B cell (primary cell): ENCODE measurements at regions not wholly inside any gene's neighbourhood (a gene's known extent, or its start where the extent isn't known, plus 50 kb on each side); places are given as distances from the start of the nearest gene placed in this dataset.

ENCODE experiments used
- ATAC-seq: fragments of 200-7000 bp; cut with Tn5 transposase; one replicate; pipeline ENCODE4 v1.10.0; 2021; ENCODE audit warnings: low read depth, mild to moderate bottlenecking, moderate number of reproducible peaks, moderate library complexity
- CTCF ChIA-PET: fragments of 350-600 bp; sonication (Branson Sonifier 250); formaldehyde crosslinking; loops from one replicate; lab custom pipeline; 2021; ENCODE audit warnings: antibody characterized with exemption, inconsistent platforms; lab: Charles Lee
- POLR2A ChIA-PET: fragments of 350-600 bp; sonication (Branson Sonifier 250); formaldehyde crosslinking; loops from one replicate; lab custom pipeline; 2021; ENCODE audit warnings: antibody characterized with exemption; lab: Charles Lee
- DNase-seq: peaks from one replicate; pipeline ENCODE4 v3.0.0; 2013
- H2AFZ ChIP-seq: 2 replicates; pipeline ENCODE4 v1.6.1; 2012; ENCODE audit warnings: mild to moderate bottlenecking, low read depth, low read length; ENCODE audit not compliant: insufficient read depth, poor library complexity, severe bottlenecking
- H3K27ac ChIP-seq, 2 donors: 1 replicate in 1 of 2; 2 replicates in 1 of 2; pipeline ENCODE4 v1.5.1; 2012 to 2013; ENCODE audit warnings: low read length in 2 of 2, mild to moderate bottlenecking in 2 of 2, moderate library complexity in 1 of 2
- H3K27me3 ChIP-seq, 4 experiments: fragments of 200-600 bp in 1 of 4; sonication (generic) in 1 of 4; replicated peaks in 1 of 4; 1 replicate in 2 of 4; 2 replicates in 2 of 4; pipeline versions ENCODE4 v1.6.1 to v1.7.0; 2013 to 2016; ENCODE audit warnings: low read length in 3 of 4, mild to moderate bottlenecking in 2 of 4, mixed read lengths in 1 of 4, moderate library complexity in 1 of 4; ENCODE audit not compliant: insufficient read depth in 4 of 4, control insufficient read depth in 3 of 4; ENCODE audit errors: control extremely low read depth in 1 of 4
- H3K36me3 ChIP-seq, 2 experiments: replicated peaks in 1 of 2; 1 replicate in 1 of 2; 2 replicates in 1 of 2; pipeline versions ENCODE4 v1.6.1 to v1.7.1; 2013; ENCODE audit warnings: low read length in 1 of 2; ENCODE audit not compliant: insufficient read depth in 2 of 2, control insufficient read depth in 1 of 2; ENCODE audit errors: control extremely low read depth in 1 of 2, extremely low read depth in 1 of 2
- H3K4me1 ChIP-seq, 2 donors: fragments of 200-600 bp in 1 of 2; sonication (generic) in 1 of 2; 1 replicate in 1 of 2; 2 replicates in 1 of 2; pipeline versions ENCODE4 v1.5.1 to v1.6.1; 2013 to 2017; ENCODE audit warnings: low read length in 2 of 2; ENCODE audit not compliant: control insufficient read depth in 2 of 2, insufficient read depth in 2 of 2
- H3K4me2 ChIP-seq: replicated peaks from 2 replicates; pipeline ENCODE3; 2012; ENCODE audit warnings: mild to moderate bottlenecking, low read depth, low read length; ENCODE audit not compliant: poor library complexity, severe bottlenecking
- H3K4me3 ChIP-seq, 5 experiments: fragments of 200-600 bp in 1 of 5; sonication (generic) in 1 of 5; 1 replicate in 3 of 5; 2 replicates in 2 of 5; pipeline versions ENCODE4 v1.5.1 to v1.7.0; 2011 to 2016; ENCODE audit warnings: low read length in 4 of 5, mild to moderate bottlenecking in 4 of 5, low read depth in 2 of 5, control low read depth in 1 of 5, moderate library complexity in 1 of 5; ENCODE audit not compliant: insufficient read depth in 1 of 5; ENCODE audit errors: control extremely low read depth in 1 of 5, extremely low read depth in 1 of 5
- H3K79me2 ChIP-seq: fragments of 200-600 bp; sonication (generic); one replicate; pipeline ENCODE4 v1.6.0; 2016; ENCODE audit warnings: low read length; ENCODE audit not compliant: control insufficient read depth, insufficient read depth
- H3K9ac ChIP-seq: fragments of 200-600 bp; sonication (generic); 2 replicates; pipeline ENCODE4 v1.6.1; 2017; ENCODE audit warnings: mild to moderate bottlenecking, low read length, moderate library complexity
- H3K9me3 ChIP-seq, 3 donors: one replicate each; pipeline versions ENCODE4 v1.6.1 to v1.7.1; 2013; ENCODE audit warnings: low read length in 2 of 3; ENCODE audit not compliant: control insufficient read depth in 2 of 3, insufficient read depth in 1 of 3; ENCODE audit errors: control extremely low read depth in 1 of 3
- H4K20me1 ChIP-seq: 2 replicates; pipeline ENCODE4 v1.6.0; 2012; ENCODE audit warnings: mild to moderate bottlenecking, low read length; ENCODE audit not compliant: insufficient read depth, control insufficient read depth, poor library complexity, severe bottlenecking
- H3K27ac Mint-ChIP-seq: one replicate; pipeline ENCODE4 v1.8.0; 2021; ENCODE audit warnings: mixed read lengths
- H3K27me3 Mint-ChIP-seq: one replicate; pipeline ENCODE4 v1.8.0; 2021; ENCODE audit warnings: mixed read lengths
- H3K4me1 Mint-ChIP-seq: one replicate; pipeline ENCODE4 v1.8.0; 2021; ENCODE audit warnings: mixed read lengths
- H3K4me3 Mint-ChIP-seq: one replicate; pipeline ENCODE4 v1.8.0; 2021; ENCODE audit warnings: mixed read lengths
- H3K9me3 Mint-ChIP-seq: one replicate; pipeline ENCODE4 v1.8.0; 2022; ENCODE audit warnings: mixed read lengths; ENCODE audit not compliant: insufficient read depth
- CTCF ChIP-seq: fragments of 200-600 bp; IDR thresholded peaks from one replicate; pipeline ENCODE4 v1.8.0; 2022; ENCODE audit warnings: antibody characterized with exemption, mild to moderate bottlenecking
- EZH2 ChIP-seq: IDR thresholded peaks from 2 replicates; pipeline ENCODE4 v1.6.1; 2012; ENCODE audit warnings: borderline replicate concordance, low read depth, mild to moderate bottlenecking, moderate library complexity, low read length; ENCODE audit not compliant: insufficient read depth, poor library complexity, severe bottlenecking
- WGBS: methylation state at CpG from one replicate; pipeline ENCODE4 v1.1.5; 2013; ENCODE audit warnings: missing lambda C conversion rate; ENCODE audit not compliant: insufficient coverage; 5-methylcytosine and 5-hydroxymethylcytosine counted together
- intact Hi-C: fragments of 100-400 bp; cut with micrococcal nuclease; formaldehyde crosslinking; loops from one replicate; pipeline ENCODE4 v1.10.0; 2022

DNA sequence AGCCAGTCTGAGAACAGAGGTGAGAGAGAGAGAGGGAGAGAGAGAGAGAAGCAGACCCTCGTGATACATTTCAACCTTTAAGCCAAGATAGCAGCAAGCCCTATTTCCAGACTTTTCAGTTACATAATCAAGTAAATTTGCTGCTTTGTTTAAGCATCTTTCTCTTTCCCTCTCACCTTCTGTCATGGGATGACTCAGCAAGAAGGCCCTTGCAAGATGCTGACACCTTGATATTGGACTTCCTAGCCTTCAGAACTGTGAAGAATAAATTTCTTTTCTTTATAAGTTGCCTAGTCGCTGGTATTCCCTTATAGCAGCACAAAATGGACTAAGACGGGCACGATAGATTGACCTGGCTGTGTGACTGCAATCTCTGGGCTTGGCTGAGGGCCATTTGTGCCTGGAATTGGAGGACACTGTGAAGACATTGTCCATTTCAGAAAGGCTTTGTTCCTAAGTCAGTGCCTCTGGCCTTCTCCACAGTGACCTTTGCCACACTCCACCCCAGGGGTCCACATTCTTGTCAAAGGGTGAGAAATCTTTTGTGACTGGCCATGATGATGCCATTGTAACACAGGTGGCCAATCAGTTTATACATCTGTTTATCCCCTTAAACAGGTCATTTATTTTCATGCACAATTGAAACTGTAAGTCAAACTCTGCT is 51.3 kb upstream of the ITSN2 start:
- Mint-ChIP-seq H3K9me3 (no peaks in the 10 kb centered on the region), H3K27me3 (peaks cover 13% of the 10 kb centered on the region), H3K27ac (no peak overlapping the region), H3K4me3 (no peak overlapping the region), H3K4me1 (no peaks in the 10 kb centered on the region)
- ChIA-PET POLR2A (no interaction called here), CTCF (interaction anchor here (1.4 to 5.1 kb wide), 8 partner anchors 10 to 718 kb away, joined by 5 to 267 read pairs (median 10); no protein-coding TSS in a partner anchor)
- Histone ChIP-seq H3K36me3 (no peaks in the 10 kb centered on the region), H3K9ac (no peak overlapping the region), H3K4me1 (no peaks in the 10 kb centered on the region), H3K27ac (no peak overlapping the region), H2AFZ (no peak overlapping the region), H3K4me2 (no peak overlapping the region), H3K9me3 (no peaks in the 10 kb centered on the region), H3K27me3 (peaks cover 0 to 5% (median 3%) of the 10 kb centered on the region in 4 experiments), H4K20me1 (no peaks in the 10 kb centered on the region), H3K79me2 (no peaks in the 10 kb centered on the region), H3K4me3 (no peak overlapping the region)
- DNase-seq (no peak), ATAC-seq (no peak)
- TF ChIP-seq CTCF = no peak
- no peak for TF ChIP-seq EZH2
- WGBS = 100% methylated on average over 2 of the region's 4 CpGs
- intact Hi-C loops = loop anchor here (2.0 to 5.0 kb wide), 3 partner anchors 516 to 1156 kb away; no protein-coding TSS in a partner anchor

DNA sequence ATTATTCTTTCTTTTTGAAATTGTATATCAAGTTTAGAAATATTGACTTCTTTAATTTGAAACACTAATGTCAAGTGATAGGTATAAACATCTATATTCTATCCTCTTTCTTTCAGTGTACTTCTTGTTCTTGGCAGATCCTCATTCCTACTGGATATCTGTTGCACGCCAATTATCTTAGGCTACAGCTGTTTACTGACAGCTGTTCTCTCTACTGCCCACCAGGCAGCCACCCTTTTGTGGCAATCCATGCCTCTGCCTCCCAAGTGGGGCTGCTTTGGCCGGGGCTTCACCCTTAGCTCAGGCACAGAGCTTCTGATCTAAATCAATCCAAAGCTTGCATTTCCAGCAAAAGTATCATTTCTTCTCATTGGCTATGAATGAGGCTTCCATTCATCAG is 50.6 kb upstream of the ITSN2 start:
- no peak overlapping the region for H2AFZ ChIP-seq
- ChIA-PET POLR2A (no interaction called here), CTCF (interaction anchor here (0.6 to 5.1 kb wide), 18 partner anchors 8 to 1255 kb away, joined by 3 to 267 read pairs (median 4); partner anchors contain the start of genes CENPO and PTRHD1)
- no peak overlapping the region for H3K4me2 ChIP-seq
- no peaks in the 10 kb centered on the region for H4K20me1 ChIP-seq
- H3K79me2 ChIP-seq = no peaks in the 10 kb centered on the region
- no peaks in the 10 kb centered on the region for H3K9me3 ChIP-seq
- Mint-ChIP-seq H3K9me3 (no peaks in the 10 kb centered on the region), H3K4me1 (no peaks in the 10 kb centered on the region), H3K27ac (no peak overlapping the region), H3K4me3 (no peak overlapping the region), H3K27me3 (peaks cover 15% of the 10 kb centered on the region)
- no peaks in the 10 kb centered on the region for H3K36me3 ChIP-seq
- H3K4me1 ChIP-seq = no peaks in the 10 kb centered on the region
- no peak for DNase-seq
- no peak overlapping the region for H3K27ac ChIP-seq
- no peak overlapping the region for H3K9ac ChIP-seq
- intact Hi-C loops = loop anchor here (1.0 to 5.0 kb wide), 4 partner anchors 516 to 1156 kb away; no protein-coding TSS in a partner anchor
- ATAC-seq = no peak
- no peak overlapping the region for H3K4me3 ChIP-seq
- H3K27me3 ChIP-seq = peaks cover 0 to 5% (median 3%) of the 10 kb centered on the region in 4 experiments
- 86% methylated on average over 1 of the region's 2 CpGs for WGBS
- TF ChIP-seq EZH2 (no peak), CTCF (no peak)
